Dedifferentiated amniotic fluid mesenchymal stem cell (primary cell): ENCODE measurements at regions not wholly inside any gene's neighbourhood (a gene's known extent, or its start where the extent isn't known, plus 50 kb on each side); places are given as distances from the start of the nearest gene placed in this dataset.

Experiments
- DNase-seq: peaks from one replicate; pipeline ENCODE4 v3.0.0-alpha.2; 2016; ENCODE audit errors: extremely low spot score

DNA sequence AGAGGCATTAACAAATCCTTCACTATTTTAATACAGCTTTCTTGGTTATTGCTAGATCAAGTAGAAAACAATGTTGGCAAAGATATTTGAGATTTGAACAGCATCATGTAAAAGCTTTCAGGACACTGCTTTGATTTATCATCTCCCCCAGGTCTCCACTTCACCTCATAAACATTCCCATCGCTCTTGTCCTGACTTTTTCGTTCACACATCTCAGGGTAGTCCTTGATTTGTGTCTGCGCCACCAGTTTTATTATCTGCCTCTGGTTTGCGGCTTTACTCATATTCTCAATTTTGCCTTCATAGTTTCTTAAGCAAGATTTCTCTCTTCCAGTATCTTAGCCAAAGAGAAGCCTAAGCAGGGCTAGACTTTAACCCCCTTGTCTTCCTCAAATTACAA, 63.5 kb upstream of the ROR1 start:
- DNase-seq = no peak

DNA sequence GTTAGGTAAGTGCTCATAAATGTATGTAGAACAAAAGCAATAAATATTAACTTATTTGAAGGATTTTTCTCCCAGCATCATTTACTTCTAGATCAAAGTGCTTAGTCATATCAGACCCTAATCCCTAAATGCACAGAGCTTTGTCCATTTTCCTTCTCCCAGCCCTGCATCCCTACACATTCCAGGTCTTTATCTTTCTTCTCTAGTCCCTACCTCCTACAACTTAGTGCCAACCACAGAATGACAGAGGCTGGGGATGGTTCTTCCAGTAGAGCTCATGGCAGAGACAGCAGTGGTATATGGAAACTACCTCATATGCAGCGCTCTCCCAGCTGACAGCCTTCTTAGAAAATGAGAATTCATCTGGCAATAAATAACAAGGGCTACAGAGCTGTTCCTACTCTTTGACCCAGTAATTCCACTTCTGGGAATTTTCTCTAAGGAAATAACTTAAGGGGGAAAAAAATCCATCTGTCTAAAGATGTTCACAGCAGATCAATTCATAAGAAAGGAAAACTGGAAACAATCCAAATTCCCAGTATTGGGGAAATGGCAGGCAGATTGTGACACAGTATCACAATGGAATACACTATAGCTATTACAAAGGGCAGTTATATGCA, 62.9 kb upstream of the ROR1 start:
- DNase-seq = no peak

DNA sequence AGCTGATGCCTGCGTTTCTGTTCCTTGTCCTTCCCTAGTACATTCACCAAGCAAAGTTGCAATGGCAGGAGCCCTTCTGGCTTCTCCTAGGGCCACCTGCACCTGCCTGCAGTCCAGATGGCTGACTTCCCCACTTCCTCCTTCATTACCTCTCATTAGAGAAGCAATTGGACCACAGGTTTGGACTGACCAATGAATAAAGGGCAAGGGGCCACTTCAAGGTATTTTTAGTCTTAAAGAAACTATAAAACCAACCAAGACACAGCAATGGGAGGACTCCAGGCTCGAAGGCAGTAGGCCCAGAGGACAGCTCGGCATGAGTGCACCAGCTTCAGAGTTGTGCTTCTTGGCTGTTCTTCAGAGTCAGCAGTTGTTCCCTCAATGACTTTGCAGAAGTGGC, 60.8 kb upstream of the ROR1 start:
- DNase-seq = no peak

DNA sequence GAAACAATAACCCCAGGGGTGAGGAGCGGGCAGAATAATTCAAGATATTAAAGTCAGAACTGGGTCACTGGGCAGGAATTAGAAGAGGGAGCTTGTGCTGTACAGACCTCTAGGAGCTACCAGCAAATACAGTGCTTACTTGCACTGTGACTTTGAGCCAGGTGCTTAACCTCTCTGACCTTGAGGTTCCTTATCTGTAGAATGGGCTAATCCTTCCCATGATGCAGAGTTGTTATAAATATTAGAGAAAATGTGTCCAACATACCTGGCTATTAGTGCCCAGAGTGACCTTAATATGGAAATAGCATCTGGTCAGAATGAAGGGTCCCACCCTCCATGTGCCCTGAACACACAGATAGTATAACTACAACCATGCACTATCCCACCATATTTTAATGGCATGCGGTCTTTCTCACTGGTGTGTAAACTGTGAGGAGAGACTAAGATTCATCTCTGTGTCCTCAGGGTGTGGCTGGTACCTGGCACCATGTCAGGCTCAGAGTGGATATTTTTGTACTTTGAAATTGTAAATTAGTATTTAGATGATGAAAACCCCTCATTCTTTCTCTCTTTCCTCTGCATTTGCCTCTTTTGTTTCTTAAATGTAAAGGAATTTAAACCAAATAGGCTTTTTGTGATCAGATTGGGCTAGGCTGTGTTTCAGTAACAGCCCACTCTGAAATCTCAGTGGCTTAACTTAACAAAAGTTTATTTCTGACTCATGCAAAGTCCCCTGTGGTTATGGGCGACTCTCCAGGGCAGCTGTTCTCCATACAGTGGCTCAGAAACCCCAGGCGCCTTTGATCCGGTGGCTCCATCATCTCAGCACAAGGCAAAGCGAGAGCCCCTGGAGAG, 60.0 kb upstream of the ROR1 start:
- peak; percentile 79 for DNase-seq

DNA sequence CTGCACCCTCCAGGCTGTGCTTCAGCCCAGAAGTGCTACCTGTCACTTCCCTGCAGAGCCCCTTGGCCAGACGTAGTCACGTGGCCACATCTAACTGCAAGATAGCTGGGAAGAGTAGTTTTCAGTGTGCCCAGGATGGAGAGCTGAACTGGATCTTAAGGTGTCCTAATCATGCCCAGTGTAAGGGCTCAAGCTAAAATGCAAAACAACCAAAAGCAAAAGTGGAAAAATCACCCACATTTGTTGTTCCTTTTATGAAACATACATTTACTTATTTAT, 59.4 kb upstream of the ROR1 start:
- DNase-seq = no peak

GRCh38 chr1:63717511-63718065, 56.2 kb upstream of the ROR1 start:
- DNase-seq = no peak

GRCh38 chr1:63718541-63718970, 55.3 kb upstream of the ROR1 start:
- DNase-seq = no peak

DNA sequence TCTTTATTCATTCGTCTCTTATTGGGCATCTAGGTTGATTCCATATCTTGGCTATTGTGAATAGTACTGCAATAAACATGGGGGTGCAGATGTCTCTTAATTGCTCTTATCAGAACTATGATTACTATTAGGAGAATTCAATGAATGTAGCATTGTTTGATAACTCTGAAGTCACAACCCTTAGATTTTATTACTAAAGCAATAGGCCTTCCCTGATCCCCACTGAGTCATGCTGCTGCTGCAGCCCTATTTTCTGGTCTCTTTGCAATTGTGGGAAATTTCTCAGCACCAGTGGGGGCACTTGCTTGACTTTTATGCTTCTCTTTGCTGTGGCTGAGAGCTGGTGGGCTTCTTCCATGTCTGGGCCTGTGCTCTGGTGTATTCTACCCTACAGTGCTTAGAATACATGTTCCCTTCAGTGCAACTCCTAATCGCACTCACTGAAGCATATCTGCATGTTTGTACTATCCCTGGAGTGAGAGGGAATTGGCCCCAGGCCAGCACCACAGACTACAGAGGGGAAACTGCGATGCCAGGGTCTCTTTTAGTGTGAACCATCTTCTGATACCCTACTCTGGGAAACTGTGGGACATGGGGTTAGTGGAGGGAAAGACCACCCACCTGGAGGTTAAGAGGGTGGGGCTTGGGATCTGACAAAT, 52.2 kb upstream of the ROR1 start:
- DNase-seq = no peak

DNA sequence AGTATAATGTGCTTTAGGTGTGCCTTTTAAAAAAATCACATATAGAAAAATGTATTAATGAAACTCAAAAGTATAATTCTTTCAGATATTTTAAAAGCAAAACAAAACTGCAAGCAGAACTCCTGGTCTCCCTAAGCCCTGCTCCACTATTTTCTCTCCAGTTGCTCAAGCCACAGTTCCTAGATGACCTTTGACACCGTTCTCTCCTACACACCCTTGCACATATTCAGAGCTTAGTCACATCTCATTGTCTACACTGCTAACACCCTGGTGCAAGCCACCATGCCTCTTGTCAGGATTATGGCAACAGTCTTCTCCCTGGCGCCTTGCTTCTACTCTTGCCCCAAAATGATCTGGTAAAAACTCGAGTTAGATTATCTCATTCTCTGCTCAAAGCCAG, 50.2 kb upstream of the ROR1 start:
- no peak for DNase-seq
